Activated CD4-positive, alpha-beta T cell treated with anti-CD3 and anti-CD28 coated beads, Interleukin-2, amount 10 ng/mL, durations not matched to agents 24 days and 14 days (primary cell): ENCODE measurements at regions not wholly inside any gene's neighbourhood (a gene's known extent, or its start where the extent isn't known, plus 50 kb on each side); places are given as distances from the start of the nearest gene placed in this dataset.

ENCODE experiments used
- DNase-seq: peaks from one replicate; pipeline ENCODE4 v3.0.0; 2022
- H3K27ac Mint-ChIP-seq: one replicate; pipeline ENCODE4 v1.8.0; 2022; ENCODE audit warnings: mild to moderate bottlenecking, mixed read lengths
- H3K27me3 Mint-ChIP-seq: one replicate; pipeline ENCODE4 v1.8.0; 2022; ENCODE audit warnings: mixed read lengths
- H3K36me3 Mint-ChIP-seq: one replicate; pipeline ENCODE4 v1.8.0; 2022; ENCODE audit warnings: low read depth, mild to moderate bottlenecking, mixed read lengths
- H3K4me1 Mint-ChIP-seq: one replicate; pipeline ENCODE4 v1.8.0; 2021; ENCODE audit warnings: mixed read lengths
- H3K4me3 Mint-ChIP-seq: one replicate; pipeline ENCODE4 v1.8.0; 2022; ENCODE audit warnings: mild to moderate bottlenecking, moderate library complexity, mixed read lengths
- H3K9me3 Mint-ChIP-seq: one replicate; pipeline ENCODE4 v1.8.0; 2021; ENCODE audit warnings: mixed read lengths
- intact Hi-C: fragments of 100-400 bp; cut with micrococcal nuclease; formaldehyde crosslinking; loops from one replicate; pipeline ENCODE4 v1.15.1; 2023

DNA sequence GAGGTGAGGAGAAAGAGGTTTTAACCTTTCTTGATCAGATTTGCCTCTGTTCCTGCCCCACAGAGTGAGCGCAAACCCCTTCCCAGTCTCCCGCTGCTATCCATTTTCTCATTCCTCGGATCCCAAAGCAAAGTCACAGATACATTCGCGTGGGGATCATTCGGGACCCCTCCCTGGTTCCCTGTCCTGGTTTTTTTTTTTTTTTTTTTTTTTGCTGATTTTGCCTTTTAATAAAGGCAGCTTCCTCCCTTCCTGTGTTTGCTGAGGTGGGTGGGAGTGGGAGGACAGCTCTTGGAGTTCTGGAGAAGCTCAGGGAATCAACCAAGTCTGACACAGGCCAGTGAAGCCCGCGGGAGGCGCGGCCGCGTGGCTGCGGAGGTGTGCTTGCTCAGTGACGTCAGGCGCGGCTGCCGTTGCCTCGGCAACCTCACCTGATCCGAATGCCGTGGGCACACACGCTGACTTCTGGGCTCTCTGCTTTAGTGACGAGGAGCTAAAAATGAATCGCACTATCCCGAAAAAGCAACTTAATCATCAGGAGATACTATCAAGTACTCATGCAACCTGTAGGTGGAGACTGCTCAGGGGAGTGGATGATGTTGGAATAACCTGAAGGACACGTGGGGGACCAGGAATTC, 106.4 kb downstream of the TBX19 start:
- Mint-ChIP-seq H3K4me1 (peaks cover 12% of the 10 kb centered on the region), H3K36me3 (no peaks in the 10 kb centered on the region), H3K9me3 (no peaks in the 10 kb centered on the region), H3K27ac (peak overlapping the region; percentile 77), H3K27me3 (peaks cover 32% of the 10 kb centered on the region), H3K4me3 (peak overlapping the region; percentile 70)
- intact Hi-C loops, result loop anchor here (1.0 kb wide), 1 partner anchor 22 kb away; no protein-coding TSS in a partner anchor
- peak; percentile 90 for DNase-seq

DNA sequence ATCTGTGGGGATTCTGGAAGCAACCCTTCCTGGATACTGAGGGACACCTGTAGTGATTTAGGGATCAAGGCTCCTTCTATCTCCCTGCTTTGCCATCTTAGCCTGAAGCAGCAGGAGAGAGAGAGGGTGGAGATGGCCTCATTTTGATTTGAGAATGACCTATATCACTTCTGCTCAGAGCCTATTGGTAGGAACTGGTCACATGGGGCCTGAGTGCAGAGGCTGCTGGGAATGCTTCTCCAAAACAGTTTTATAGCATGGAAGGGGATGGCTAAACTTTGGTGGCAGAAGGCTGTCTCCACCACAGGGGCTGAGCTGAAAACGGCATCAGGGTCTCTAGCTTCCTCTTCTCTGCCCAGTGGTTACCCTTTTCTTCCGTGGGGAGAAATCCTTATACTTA, 105.8 kb downstream of the TBX19 start:
- Mint-ChIP-seq H3K4me1 (peaks cover 12% of the 10 kb centered on the region), H3K9me3 (peaks cover 2% of the 10 kb centered on the region), H3K4me3 (no peak overlapping the region), H3K36me3 (no peaks in the 10 kb centered on the region), H3K27me3 (peaks cover 29% of the 10 kb centered on the region), H3K27ac (no peak overlapping the region)
- DNase-seq, result no peak
- intact Hi-C loops, result no loop called here

DNA sequence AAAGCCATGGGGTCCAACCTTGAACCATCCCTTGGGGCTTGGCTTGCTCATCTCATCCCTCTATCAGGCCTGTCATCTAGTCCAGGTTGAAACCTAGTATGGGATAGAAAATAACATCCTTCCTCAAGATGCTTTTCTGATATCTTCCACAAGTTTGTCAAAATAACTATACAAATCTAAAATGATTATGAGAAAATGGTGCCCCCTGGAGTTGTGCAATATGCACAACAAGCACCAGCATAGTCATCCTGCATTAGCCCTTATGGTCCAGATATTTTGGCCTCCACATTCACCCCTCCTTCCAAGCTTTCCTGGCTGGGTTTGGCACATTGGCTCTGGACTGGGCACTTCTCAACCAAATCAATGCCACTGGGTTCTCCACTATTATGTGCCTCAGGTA, 101.2 kb downstream of the TBX19 start:
- intact Hi-C loops, result no loop called here

DNA sequence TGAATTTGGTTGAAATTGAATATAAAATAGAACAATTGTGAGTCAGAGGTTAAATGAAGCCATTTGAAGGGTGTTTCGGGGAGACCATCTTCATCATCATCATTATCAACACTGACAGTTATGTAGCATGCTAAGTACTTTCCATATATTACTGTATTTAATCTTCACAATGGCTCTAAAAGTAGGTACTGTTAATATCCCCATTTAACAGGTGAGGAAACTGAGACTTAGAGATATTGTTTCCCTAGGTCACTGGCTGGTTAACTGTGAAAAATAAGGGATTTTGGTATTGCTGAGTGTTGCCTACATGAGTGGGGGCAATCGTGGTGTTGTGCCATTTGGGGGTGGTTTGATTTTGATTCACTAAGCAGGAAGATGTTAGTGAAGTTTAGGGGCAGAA, 100.3 kb downstream of the TBX19 start:
- H3K4me1 Mint-ChIP-seq, result no peaks in the 10 kb centered on the region
- H3K4me3 Mint-ChIP-seq, result no peak overlapping the region
- intact Hi-C loops, result no loop called here
- H3K27me3 Mint-ChIP-seq, result peaks cover 16% of the 10 kb centered on the region
- H3K9me3 Mint-ChIP-seq, result peaks cover 6% of the 10 kb centered on the region
- DNase-seq, result no peak
- no peaks in the 10 kb centered on the region for H3K36me3 Mint-ChIP-seq
- H3K27ac Mint-ChIP-seq, result no peak overlapping the region

More for the DNA sequence above, 101.2 kb downstream of the TBX19 start:
- Mint-ChIP-seq H3K4me1 (peaks cover under 1% of the 10 kb centered on the region), H3K27ac (no peak overlapping the region), H3K4me3 (no peak overlapping the region), H3K9me3 (peaks cover 6% of the 10 kb centered on the region), H3K27me3 (peaks cover 15% of the 10 kb centered on the region), H3K36me3 (no peaks in the 10 kb centered on the region)
- no peak for DNase-seq

DNA sequence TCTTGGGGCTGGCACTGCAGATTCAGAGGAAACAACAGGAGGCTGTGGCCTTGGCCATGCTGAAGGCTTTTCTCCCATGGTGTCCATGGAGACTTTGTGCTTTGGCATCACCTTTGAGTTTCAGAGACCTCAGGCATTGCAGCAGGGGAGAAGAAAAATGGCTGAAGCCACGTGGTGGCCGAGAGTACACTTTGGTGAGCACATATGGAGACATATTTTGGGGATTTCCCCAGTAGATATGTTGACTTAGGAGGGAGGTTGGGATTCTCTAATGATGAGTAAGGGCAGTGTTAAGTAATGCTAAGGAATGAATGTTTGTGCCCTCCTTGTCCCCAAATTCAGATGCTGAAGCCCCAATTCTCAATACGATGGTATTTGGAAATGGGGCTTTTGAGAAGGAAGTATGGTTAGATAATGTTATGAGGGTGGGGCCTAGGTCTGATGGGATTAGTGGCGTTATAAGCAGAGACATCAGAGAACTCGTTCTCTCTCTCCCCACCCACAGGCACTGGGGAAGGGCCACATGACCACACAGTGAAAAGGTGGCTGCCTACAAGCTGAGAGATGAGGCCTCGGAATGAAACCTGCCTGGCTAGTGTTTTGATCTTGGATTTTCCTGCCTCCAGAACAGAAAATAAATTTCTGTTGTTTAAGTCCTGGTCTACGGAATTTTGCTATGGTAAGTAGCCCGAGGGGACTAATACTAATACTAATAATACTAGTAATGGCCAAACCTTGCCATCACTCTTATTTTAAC, 98.6 kb downstream of the TBX19 start:
- no peak for DNase-seq
- Mint-ChIP-seq H3K36me3 (no peaks in the 10 kb centered on the region), H3K9me3 (peaks cover 6% of the 10 kb centered on the region), H3K4me3 (no peak overlapping the region), H3K27me3 (peaks cover 11% of the 10 kb centered on the region), H3K4me1 (no peaks in the 10 kb centered on the region), H3K27ac (no peak overlapping the region)
- intact Hi-C loops, result no loop called here

DNA sequence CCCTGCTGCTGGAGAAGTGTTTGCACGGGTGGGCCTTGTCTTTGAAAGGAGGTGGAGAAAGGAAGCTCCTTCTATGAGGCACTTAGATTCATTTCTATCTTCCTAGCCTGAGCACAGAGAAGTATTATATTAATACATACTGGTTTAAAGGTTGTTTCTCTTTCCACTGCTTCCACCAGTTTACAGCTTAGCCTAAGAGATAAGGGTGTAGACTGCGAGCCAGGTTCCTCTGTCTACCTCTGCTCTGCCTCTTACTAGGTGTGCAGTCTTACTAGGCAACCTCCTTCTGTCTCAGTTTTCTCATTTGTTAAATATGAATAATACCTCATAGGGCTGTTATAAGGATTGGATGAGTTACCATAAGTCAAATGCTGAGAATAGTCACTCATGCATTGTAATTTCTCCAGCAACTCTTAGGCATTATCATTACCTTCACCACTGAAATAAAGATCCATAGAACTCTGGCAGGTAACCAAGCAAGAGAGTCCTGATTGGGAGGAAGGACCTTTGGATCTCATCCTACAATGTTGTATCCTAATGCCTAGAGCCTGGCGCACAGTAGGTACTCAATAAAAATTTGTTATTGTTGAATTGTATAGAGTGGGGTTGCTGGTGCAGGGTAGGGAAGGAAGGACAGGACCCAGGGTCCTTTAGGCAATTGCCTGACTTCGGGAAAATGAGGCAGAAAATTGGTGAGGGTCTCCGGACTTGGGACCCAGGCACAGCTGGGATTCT, 95.1 kb downstream of the TBX19 start:
- peaks cover 5% of the 10 kb centered on the region for H3K4me1 Mint-ChIP-seq
- no peak for DNase-seq
- intact Hi-C loops, result no loop called here

DNA sequence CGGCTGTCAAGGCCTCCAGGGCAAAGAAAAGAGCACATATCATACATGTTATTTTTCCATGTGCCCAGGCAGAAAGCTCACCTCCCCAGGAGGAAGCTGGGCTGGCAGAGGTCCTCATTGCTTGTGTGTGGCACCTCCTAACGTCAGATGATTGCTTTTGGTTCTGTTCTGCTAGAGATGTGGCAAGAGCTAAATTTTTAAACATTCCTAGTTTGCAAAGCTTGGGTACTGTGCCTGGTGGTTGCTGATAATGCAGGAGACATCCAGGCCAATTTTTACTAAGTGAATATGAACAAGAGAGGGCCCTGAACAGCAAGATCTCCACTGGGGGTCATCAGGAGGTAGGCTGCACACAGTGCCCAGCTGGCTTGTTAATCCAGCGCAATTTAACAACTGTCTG, 93.9 kb downstream of the TBX19 start:
- no peak for DNase-seq
- Mint-ChIP-seq H3K27me3 (peaks cover 1% of the 10 kb centered on the region), H3K4me1 (peaks cover 5% of the 10 kb centered on the region), H3K27ac (no peak overlapping the region), H3K9me3 (no peaks in the 10 kb centered on the region), H3K4me3 (no peak overlapping the region), H3K36me3 (no peaks in the 10 kb centered on the region)
- intact Hi-C loops, result no loop called here

More for the DNA sequence above, 95.1 kb downstream of the TBX19 start:
- Mint-ChIP-seq H3K4me3 (no peak overlapping the region), H3K36me3 (no peaks in the 10 kb centered on the region), H3K27ac (no peak overlapping the region), H3K9me3 (no peaks in the 10 kb centered on the region), H3K27me3 (peaks cover 1% of the 10 kb centered on the region)

DNA sequence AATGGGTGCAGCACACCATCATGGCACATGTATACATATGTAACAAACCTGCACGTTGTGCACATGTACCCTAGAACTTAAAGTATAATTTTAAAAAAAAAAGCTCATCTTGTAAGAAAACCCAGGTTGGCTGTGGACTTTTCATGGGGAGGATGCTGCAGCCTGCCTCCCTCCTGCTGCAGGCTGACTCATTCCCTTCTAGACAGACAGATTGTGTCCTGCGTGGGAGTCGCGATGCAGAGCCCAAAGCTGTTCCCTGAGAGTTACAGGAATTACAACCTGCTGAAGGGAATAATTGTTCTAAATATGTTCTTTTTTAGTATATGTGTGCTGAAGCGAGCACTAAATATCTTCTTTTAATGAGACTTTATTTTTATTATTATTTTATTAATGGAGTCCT, 93.2 kb downstream of the TBX19 start:
- Mint-ChIP-seq H3K4me1 (peaks cover 5% of the 10 kb centered on the region), H3K36me3 (no peaks in the 10 kb centered on the region), H3K27ac (no peak overlapping the region), H3K4me3 (no peak overlapping the region), H3K27me3 (peaks cover 4% of the 10 kb centered on the region), H3K9me3 (no peaks in the 10 kb centered on the region)
- intact Hi-C loops, result no loop called here
- no peak for DNase-seq

DNA sequence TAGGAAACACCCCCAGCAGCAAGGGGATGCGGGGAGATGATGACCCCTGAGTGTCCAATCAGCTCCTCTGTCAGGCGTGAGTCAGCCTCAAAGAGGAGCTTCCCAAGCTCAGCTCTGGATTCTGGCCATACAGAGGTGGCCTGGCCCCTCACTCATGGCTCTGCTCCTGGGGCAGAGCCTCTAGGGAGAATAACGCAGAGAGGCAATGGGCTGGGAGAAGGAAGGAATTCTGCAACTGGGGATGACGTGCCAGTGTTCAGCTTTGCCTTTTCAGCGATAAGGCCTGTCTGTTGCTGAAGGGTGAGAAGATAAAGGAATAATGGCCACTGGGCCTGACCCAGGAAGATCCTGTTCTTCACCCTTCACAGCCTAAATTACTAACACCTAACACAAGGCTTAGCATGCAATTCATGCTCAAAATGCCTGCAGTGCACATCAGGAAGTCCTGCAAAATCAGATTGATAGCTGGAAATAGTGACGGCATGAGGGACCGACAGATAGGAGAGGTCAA, 92.2 kb downstream of the TBX19 start:
- Mint-ChIP-seq H3K36me3 (no peaks in the 10 kb centered on the region), H3K4me1 (peaks cover 5% of the 10 kb centered on the region), H3K27me3 (peaks cover 9% of the 10 kb centered on the region), H3K27ac (no peak overlapping the region), H3K4me3 (no peak overlapping the region), H3K9me3 (no peaks in the 10 kb centered on the region)
- intact Hi-C loops, result no loop called here
- no peak for DNase-seq

DNA sequence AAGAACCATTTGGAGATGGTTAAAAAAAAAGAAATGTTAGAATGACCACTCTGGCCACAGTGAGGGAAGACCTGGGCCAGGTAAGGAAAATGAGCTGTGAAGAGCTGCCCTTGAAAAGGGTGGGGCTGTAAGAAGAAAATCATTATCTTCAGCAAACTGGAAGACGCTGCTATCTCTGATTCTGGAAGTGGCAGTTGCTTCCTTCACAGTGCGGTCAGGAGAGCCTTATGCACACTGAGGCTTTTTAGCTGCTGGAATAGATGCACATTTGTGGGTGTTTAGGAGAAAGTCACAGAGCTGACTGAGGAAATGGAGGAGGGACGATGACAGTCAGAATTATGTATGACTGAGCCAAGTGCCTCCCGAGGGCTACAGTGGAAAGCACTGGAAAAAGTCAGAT, 91.6 kb downstream of the TBX19 start:
- Mint-ChIP-seq H3K36me3 (no peaks in the 10 kb centered on the region), H3K4me3 (no peak overlapping the region), H3K27me3 (peaks cover 9% of the 10 kb centered on the region), H3K4me1 (peaks cover 5% of the 10 kb centered on the region), H3K27ac (no peak overlapping the region), H3K9me3 (no peaks in the 10 kb centered on the region)
- intact Hi-C loops, result no loop called here
- DNase-seq, result no peak

DNA sequence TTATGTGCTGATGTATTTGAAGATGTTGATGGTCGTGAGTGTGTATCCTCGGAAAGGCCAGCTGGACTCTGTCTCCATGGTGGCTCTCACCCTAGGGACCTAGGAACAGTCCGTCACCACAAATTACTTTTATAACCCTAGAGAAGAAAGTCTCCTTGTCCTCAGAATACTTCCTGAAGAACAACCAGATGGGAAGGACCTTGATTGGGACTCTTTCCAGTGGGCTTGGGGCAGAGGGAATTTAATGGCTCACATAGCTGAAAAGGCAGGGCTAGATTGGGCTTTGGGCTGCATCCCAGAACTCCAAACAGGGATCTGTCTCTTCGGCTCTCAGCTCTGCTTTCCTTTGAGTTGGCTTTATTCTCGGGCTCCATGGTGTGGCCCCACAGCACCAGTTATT, 90.8 kb downstream of the TBX19 start:
- Mint-ChIP-seq H3K27ac (no peak overlapping the region), H3K27me3 (peaks cover 10% of the 10 kb centered on the region), H3K9me3 (no peaks in the 10 kb centered on the region), H3K36me3 (no peaks in the 10 kb centered on the region), H3K4me3 (no peak overlapping the region), H3K4me1 (peaks cover 5% of the 10 kb centered on the region)
- intact Hi-C loops, result no loop called here
- DNase-seq, result no peak

DNA sequence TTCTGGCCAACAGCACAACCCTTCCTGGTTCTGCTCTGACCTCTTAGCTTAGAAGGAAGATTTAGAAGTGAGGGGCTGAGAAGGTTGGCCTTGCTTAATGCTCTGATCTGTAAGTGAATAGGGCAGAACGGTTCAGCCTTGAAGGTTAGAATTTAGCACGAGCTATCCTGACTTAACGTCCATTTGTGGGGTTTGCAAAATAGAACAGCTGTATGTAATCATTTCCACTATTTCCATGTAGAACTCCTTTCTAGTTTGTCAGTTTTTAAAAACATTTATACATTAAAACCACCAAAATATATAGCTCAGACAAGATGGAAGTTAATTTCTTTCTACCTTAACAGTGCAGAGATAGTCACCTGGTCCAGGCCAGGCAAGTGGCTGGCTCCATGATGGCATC, 89.9 kb downstream of the TBX19 start:
- H3K27ac Mint-ChIP-seq, result no peak overlapping the region
- peaks cover 13% of the 10 kb centered on the region for H3K27me3 Mint-ChIP-seq
- H3K36me3 Mint-ChIP-seq, result no peaks in the 10 kb centered on the region
- peaks cover 5% of the 10 kb centered on the region for H3K4me1 Mint-ChIP-seq
- intact Hi-C loops, result no loop called here
- DNase-seq, result no peak
- H3K4me3 Mint-ChIP-seq, result no peak overlapping the region
- no peaks in the 10 kb centered on the region for H3K9me3 Mint-ChIP-seq

DNA sequence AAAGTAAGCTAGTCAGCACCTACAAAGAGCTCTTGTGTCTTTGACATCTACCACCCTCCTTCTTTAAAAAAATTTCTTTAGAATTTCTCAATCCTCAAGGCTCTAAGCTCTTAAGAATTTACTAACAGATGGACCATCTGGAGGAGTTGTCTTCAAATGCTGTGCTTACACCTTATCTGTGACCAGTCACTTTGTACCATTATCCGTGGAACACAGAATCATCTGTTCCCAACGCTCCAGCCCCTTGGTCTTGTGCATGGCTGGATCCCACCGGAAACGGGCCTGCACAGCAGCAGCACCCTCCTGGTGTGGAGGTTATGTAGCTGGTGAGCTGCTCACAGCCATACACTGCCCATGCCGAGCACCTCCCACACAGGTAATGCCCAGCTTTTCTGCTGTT, 89.0 kb downstream of the TBX19 start:
- Mint-ChIP-seq H3K9me3 (no peaks in the 10 kb centered on the region), H3K27me3 (peaks cover 13% of the 10 kb centered on the region), H3K27ac (no peak overlapping the region), H3K4me3 (no peak overlapping the region), H3K36me3 (no peaks in the 10 kb centered on the region), H3K4me1 (peaks cover 5% of the 10 kb centered on the region)
- intact Hi-C loops, result no loop called here
- DNase-seq, result no peak

DNA sequence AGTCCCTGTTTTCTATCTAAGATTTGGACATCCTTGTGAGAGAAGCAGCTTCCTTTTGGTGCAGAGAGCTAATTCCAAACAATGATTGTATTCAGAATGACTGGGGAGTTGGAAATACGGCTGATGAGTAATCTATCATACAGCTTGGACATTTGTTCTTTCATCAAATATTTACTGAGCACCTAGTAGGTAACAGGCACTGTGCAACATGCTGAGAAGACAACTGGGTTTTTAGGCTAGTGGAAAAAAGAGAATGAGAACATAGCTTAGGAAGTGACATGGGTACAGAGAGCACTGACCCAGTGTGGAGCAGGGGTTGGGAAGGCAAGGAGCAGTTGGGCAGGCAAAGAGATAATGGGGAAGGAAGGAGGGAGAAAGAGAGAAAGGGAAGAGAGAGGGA, 87.5 kb downstream of the TBX19 start:
- Mint-ChIP-seq H3K9me3 (no peaks in the 10 kb centered on the region), H3K36me3 (no peaks in the 10 kb centered on the region), H3K4me1 (peaks cover 4% of the 10 kb centered on the region), H3K27me3 (peaks cover 13% of the 10 kb centered on the region), H3K4me3 (no peak overlapping the region), H3K27ac (no peak overlapping the region)
- DNase-seq, result no peak
- intact Hi-C loops, result no loop called here
